T47D (cell line): ENCODE measurements at regions not wholly inside any gene's neighbourhood (a gene's known extent, or its start where the extent isn't known, plus 50 kb on each side); places are given as distances from the start of the nearest gene placed in this dataset.

Experiments used
- DNase-seq, 2 experiments: peaks; one replicate each; pipeline versions ENCODE4 v3.0.0 to v3.0.0-alpha.2; 2011 to 2012; ENCODE audit warnings: low read depth in 1 of 2, low spot score in 1 of 2
- JUND ChIP-seq: IDR thresholded peaks from 2 replicates; pipeline ENCODE4 v1.6.1; 2012; ENCODE audit warnings: low read depth
- in situ Hi-C: cut with HindIII; loops from 2 replicates; pipeline ENCODE4 v1.10.0; 2016; ENCODE audit warnings: low sequenced_read_pairs, low pct_unique_long_range_greater_than_20kb

GRCh38 chr6:44047179-44047546 lies 80.1 kb downstream of the MRPL14 start:
- DNase-seq: no peak
- no peak for TF ChIP-seq JUND
- in situ Hi-C loops: no loop called here

GRCh38 chr6:44046516-44047178 lies 80.6 kb downstream of the MRPL14 start:
- in situ Hi-C loops: no loop called here
- DNase-seq: no peak
- TF ChIP-seq JUND: no peak

GRCh38 chr6:44045672-44046015 lies 81.6 kb downstream of the MRPL14 start:
- TF ChIP-seq JUND: no peak
- in situ Hi-C loops: no loop called here
- DNase-seq: no peak

GRCh38 chr6:44044940-44045671 lies 82.1 kb downstream of the MRPL14 start:
- in situ Hi-C loops: no loop called here
- TF ChIP-seq JUND: no peak

GRCh38 chr6:44044154-44044539 lies 83.1 kb downstream of the MRPL14 start:
- in situ Hi-C loops: no loop called here
- no peak for TF ChIP-seq JUND
- DNase-seq: no peak

More at GRCh38 chr6:44044940-44045671, 82.1 kb downstream of the MRPL14 start:
- no peak for DNase-seq

GRCh38 chr6:44043479-44044153 lies 83.6 kb downstream of the MRPL14 start:
- no peak for DNase-seq
- TF ChIP-seq JUND: no peak
- in situ Hi-C loops: no loop called here

GRCh38 chr6:44042989-44043478 lies 84.2 kb downstream of the MRPL14 start:
- no peak for TF ChIP-seq JUND
- in situ Hi-C loops: no loop called here
- DNase-seq: no peak

- TF ChIP-seq JUND: no peak
- DNase-seq: no peak
- in situ Hi-C loops: no loop called here
These were observed 84.8 kb downstream of the MRPL14 start for GRCh38 chr6:44042261-44042988.

GRCh38 chr6:44041461-44042260 lies 85.6 kb downstream of the MRPL14 start:
- no peak for TF ChIP-seq JUND
- no peak for DNase-seq
- in situ Hi-C loops: no loop called here

GRCh38 chr6:44040786-44041185 lies 86.5 kb downstream of the MRPL14 start:
- TF ChIP-seq JUND: no peak
- DNase-seq: no peak
- in situ Hi-C loops: no loop called here

- TF ChIP-seq JUND: no peak
- in situ Hi-C loops: no loop called here
These were observed 87.4 kb downstream of the MRPL14 start for GRCh38 chr6:44039839-44040350.

More at GRCh38 chr6:44039839-44040350, 87.4 kb downstream of the MRPL14 start:
- no peak for DNase-seq
